Stimulated activated CD4-positive, alpha-beta T cell treated with anti-CD3 and anti-CD28 coated beads, Interleukin-15, amount 100 ng/mL, for 24 hours (primary cell): ENCODE measurements at regions not wholly inside any gene's neighbourhood (a gene's known extent, or its start where the extent isn't known, plus 50 kb on each side); places are given as distances from the start of the nearest gene placed in this dataset.
"Not testable (repeated sequence)": the region's sequence is repeated elsewhere in the genome, so short reads cannot be mapped to it uniquely, and the experiment has no call there.

Source experiments
- DNase-seq: peaks from one replicate; pipeline ENCODE4 v3.0.0-alpha.2; 2020

- no peak for DNase-seq
Measured at GRCh38 chr1:195173753-195174152, 1434.5 kb downstream of the KCNT2 start.

GRCh38 chr1:195159795-195160194 is 1448.4 kb downstream of the KCNT2 start:
- DNase-seq = not testable (repeated sequence)

- DNase-seq = no peak
Measured at GRCh38 chr1:195158091-195158490, 1450.1 kb downstream of the KCNT2 start.

GRCh38 chr1:195153107-195153506 is 1455.1 kb downstream of the KCNT2 start:
- DNase-seq = no peak

DNA sequence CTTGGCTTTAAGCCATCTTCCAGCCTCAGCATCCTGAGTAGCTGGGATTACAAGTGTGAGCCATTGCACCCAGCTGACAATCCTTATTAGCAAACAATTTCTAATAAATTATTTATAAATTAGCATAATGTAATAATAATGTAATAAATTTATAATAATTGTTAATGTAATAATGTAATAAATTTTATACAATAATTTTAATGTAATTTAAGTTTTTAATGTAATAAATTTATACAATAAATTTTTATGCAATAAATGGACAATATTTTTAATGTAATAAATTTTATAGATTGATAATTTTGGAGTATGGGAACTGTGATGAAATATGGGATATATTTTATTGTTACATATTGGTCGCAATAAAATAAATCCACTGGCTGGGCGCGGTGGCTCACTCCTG is 1457.5 kb downstream of the KCNT2 start:
- DNase-seq = no peak

GRCh38 chr1:195141294-195141693 is 1466.9 kb downstream of the KCNT2 start:
- DNase-seq = no peak

DNA sequence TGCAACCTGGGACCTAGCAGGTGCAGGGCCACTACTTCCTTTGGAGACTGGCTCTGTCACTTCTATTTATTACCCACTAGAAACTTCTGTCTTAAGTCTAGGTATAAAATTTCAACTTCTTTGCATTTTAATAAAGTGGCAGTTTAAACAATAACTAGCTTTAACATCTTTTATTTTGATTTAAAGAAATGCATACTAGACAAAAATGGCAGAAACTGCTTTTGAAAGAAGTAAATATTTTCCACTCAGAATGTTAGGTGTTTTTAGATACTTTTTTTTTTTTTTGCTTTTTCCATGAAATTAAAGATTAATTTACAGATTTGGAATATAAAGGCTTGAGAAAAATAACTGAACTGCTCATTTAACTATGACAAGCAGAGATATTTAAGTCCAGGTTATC is 1477.6 kb downstream of the KCNT2 start:
- DNase-seq = no peak

- DNase-seq = no peak
Measured at GRCh38 chr1:195122497-195122896, 1485.7 kb downstream of the KCNT2 start.

DNA sequence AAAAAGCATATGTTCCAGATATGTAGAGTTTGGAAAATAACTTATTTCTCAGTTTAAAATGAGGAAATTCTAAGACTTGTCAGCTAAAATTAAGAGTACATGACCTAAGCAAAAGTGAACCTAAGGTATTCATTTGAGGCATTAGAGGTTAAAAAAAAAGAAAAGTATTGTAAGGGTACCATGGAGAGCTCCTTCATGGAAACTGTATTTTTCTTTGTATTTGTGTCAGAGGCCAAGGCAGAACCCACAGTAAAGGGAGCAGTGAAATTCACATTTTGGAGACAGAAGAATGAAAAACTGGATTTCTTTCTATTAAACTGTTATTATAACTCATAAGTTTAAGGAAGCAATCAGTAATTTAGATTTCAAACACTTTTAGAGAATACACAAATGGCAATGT is 1494.8 kb downstream of the KCNT2 start:
- DNase-seq = no peak

GRCh38 chr1:195105773-195106172 is 1502.5 kb downstream of the KCNT2 start:
- DNase-seq = no peak

DNA sequence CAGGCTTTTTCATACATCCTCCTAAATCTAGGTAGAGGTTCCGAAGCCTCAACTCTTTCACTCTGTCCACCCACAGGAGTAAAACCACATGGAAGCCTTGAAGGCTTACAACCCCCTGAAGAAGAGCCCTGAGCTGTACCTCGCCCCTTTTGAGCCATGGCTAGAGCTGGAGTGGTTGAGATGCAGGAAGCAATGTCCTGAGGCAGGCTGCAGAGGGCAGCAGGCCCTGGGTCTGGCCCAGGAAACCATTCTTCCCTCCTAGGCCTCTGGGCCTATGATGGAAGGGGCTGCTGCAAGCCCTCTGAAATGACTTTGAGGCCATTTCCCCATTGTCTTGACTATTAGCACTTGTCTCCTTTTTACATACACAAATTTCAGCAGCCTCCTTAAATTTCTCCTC is 1503.0 kb downstream of the KCNT2 start:
- no peak for DNase-seq

DNA sequence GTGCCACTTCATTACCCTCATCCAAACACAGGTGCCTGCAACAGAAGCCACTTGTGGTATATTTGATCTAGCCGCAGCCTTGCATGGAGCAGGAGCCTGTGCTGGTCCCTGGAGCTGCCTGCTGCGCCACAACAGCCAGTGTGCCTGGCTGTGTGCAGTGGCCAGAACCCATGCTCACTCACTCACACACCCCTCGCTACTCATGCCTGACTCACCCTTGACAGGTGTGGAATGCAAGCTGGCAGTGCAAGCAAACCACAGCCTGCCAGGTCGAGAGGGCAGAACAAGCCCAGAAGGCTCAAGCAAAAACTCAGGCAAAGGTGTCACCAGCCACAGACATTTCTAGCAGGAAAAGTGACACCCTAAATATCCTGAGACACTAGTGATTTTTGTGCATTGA is 1510.9 kb downstream of the KCNT2 start:
- no peak for DNase-seq

- no peak for DNase-seq
Measured at GRCh38 chr1:195096051-195096521, 1512.2 kb downstream of the KCNT2 start.

GRCh38 chr1:195085196-195085595 is 1523.0 kb downstream of the KCNT2 start:
- no peak for DNase-seq

DNA sequence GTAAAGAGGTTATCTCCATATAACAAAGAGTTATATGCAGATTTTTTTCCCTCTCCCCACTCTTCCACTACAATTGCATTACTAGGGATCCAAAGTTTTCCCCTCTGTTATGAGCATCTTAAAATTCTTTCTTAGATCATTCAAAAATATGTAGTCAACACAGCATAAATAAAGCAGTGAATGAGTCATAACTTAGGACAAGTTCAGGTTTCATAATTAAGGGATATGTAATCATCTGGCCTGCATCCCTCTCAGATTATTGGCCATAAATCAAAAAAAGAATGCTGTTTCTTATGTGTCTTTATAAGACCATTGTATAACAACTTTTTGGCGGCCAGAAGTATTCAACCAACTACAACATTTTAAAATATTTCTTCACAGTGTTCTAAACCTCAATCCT is 1526.1 kb downstream of the KCNT2 start:
- no peak for DNase-seq

DNA sequence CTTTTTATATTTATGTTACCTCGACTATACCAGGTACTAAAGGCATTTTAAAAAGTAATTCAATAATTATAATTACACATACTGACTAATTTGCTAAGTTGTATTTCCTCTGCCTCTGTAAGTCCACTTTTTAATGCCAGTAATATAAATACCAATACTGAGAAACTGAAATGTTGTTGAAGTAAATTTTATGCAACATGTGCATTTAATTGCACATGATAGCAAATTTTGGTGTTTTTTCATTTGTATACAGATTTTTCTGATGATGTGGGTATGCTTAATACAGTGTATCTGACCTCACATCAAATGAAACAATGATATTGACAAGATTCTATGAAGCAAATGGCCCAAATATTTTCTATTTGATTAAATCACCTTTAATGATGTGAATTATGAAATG is 1531.6 kb downstream of the KCNT2 start:
- no peak for DNase-seq

- no peak for DNase-seq
Measured at GRCh38 chr1:195075973-195076372, 1532.3 kb downstream of the KCNT2 start.

DNA sequence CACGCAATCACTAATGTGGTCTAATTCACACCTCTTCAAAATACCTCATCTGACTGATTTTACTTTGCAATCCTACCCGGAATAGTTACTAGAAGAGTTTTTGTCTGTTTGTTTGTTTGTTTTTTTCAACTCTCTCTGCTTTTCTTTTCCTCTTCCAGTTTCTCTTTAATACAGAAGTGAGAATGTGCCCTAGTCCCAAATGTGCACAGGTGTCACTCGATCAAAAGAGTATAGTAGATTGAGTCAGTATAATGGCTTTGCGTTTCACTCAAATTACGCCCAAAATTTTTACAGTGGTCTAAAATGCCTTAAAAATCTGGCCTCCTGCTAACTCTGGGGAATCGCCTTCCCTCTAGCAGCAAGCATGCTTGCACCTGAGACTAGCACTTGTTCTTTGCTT is 1536.8 kb downstream of the KCNT2 start:
- DNase-seq = no peak

GRCh38 chr1:195065437-195065836 is 1542.8 kb downstream of the KCNT2 start:
- no peak for DNase-seq

DNA sequence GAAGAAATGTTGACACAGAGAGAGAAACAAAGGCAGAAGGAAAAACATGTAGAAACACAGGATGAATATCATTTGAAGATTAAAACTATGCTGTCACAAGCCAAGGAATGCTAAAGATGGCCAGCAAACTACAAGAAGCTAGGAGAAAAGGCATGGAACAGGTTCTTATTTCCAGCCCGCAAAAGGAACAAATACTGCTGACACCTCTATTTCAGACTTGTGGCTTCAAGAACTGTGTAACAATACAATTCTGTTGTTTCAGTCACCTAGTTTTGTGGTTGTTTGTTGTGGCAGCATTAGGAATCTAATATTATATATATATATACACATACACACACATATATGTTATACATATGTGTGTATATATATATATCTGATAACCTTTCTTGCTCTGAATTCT is 1543.9 kb downstream of the KCNT2 start:
- no peak for DNase-seq

DNA sequence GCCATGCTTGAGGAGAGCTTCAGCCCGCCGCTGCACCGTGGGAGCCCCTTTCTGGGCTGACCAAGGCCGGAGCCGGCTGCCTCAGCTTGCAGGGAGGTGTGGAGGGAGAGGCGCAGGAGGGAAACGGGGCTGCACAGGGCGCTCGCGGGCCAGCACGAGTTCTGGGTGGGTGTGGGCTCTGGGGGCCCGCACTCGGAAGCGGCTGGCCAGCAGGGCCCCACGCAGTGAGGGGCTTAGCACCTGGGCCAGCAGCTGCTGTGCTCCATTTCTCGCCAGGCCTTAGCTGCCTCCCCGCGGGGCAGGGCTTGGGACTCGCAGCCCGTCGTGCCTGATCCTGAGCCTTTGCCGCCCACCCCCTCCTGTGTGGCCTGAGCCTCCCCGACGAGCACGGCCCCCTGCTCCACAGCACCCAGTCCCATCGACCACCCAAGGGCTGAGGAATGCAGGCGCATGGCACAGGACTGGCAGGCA is 1554.0 kb downstream of the KCNT2 start:
- no peak for DNase-seq

DNA sequence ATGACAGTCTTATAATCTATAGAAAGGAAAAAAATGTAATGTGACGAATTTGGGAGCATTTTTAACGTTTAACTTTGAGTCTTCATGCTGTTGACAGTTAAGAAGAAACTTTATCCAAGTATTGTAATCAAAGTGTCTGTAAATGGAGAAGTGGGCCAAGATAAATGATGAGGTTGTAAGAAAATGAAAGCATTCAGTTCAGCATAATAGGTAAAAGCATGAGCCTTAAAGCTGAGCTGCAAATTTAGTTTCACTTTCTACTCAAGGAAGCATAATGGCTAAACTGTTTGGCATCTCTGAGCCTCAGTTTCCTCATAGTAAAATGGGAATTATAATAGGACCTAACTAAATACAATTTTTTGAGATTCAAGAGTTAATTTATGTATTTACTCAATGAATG is 1554.8 kb downstream of the KCNT2 start:
- DNase-seq = no peak

DNA sequence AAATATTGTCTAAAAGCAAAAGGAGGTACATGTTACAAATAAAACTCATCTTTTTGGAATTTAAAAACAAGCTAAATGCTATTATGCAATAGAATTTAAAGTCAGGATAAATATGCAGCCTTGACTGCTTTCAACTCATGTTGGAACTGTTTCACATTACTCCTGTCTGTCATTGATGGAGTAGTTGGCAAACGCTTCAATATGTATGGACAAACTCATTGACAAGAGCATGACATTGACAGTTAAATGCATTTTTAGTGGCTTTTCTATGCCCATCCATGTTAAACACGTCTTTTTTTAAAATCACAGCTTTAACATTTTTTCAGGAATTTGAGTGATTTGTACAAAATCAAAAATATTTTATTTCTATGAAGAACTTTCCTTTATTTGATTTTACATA is 1560.5 kb downstream of the KCNT2 start:
- no peak for DNase-seq

GRCh38 chr1:195045072-195045471 is 1563.2 kb downstream of the KCNT2 start:
- no peak for DNase-seq

DNA sequence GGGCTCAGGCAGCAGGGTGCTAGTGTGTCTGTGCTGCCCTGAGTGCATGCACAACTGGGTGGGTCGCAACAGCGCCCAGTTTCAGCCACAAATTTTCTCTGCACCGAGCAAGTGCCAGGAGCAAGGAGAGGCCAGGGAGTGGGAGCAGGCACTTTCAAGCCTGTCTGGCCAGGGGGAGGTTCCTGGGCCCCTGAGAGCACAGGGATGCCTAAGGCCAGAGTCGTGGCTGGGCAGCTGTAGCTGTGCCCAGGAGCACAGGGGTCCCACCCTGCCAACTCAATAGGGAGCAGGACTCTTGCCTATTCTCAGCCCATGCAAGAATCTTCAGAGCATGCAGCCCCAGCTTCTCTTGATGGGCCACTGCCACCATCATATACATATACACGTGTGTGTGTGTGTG is 1577.4 kb downstream of the KCNT2 start:
- DNase-seq = no peak

DNA sequence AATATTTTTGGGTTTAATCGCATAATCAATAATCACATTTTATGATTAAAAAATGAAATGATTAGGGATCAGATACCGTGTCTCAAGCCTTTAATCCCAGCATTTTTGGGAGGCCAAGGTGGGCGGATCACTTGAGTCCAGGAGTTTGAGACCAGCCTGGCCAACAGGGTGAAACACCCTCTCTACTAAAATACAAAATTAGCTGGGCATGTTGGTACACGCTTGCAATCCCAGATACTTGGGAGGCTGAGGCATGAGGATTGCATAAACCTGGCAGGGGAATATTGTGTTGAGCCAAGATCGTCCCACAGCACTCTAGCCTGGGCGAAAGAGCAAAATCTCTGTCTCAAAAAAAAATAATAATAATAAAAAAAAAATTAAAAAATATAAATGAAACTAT is 1581.4 kb downstream of the KCNT2 start:
- DNase-seq = no peak
